Thyroid gland (tissue), 4 donors: ENCODE measurements at regions not wholly inside any gene's neighbourhood (a gene's known extent, or its start where the extent isn't known, plus 50 kb on each side); places are given as distances from the start of the nearest gene placed in this dataset.

Experiments
- DNase-seq, 2 donors: peaks; one replicate each; pipeline ENCODE4 v3.0.0-alpha.2; 2019
- H3K27ac ChIP-seq, 3 donors: fragments of 200-600 bp; sonication (generic); 1 replicate in 2 of 3; 2 replicates in 1 of 3; pipeline ENCODE4 v1.5.1; 2016 to 2019; ENCODE audit warnings: mild to moderate bottlenecking in 1 of 3, moderate library complexity in 1 of 3
- H3K27me3 ChIP-seq: fragments of 200-600 bp; sonication (generic); one replicate; pipeline ENCODE4 v1.5.1; 2019
- H3K36me3 ChIP-seq, 2 donors: fragments of 200-600 bp; sonication (generic); one replicate each; pipeline ENCODE4 v1.5.1; 2016 to 2019
- H3K4me1 ChIP-seq, 2 donors: fragments of 200-600 bp; sonication (generic); one replicate each; pipeline ENCODE4 v1.5.1; 2017 to 2019
- H3K4me3 ChIP-seq, 3 donors: fragments of 200-600 bp; sonication (generic); replicated peaks in 1 of 3; 1 replicate in 2 of 3; 2 replicates in 1 of 3; pipeline ENCODE4 v1.5.1; 2016; ENCODE audit warnings: mild to moderate bottlenecking in 1 of 3
- H3K9me3 ChIP-seq: fragments of 200-600 bp; sonication (generic); one replicate; pipeline ENCODE4 v1.5.1; 2017
- POLR2A ChIP-seq, 2 donors: fragments of 450-650 bp; IDR thresholded peaks; one replicate each; pipeline ENCODE4 v1.6.1; 2017; ENCODE audit warnings: antibody characterized with exemption in 2 of 2, mild to moderate bottlenecking in 2 of 2, moderate library complexity in 1 of 2
- WGBS, 2 donors: methylation state at CpG; one replicate each; pipeline ENCODE4 v1.1.5; 2017; 5-methylcytosine and 5-hydroxymethylcytosine counted together
- intact Hi-C: fragments of 100-400 bp; cut with DNase I; formaldehyde crosslinking; loops from one replicate; pipeline ENCODE4 v1.15.1; 2023
- TF ChIP-seq, protein P1 (sequence below), 6 experiments: fragments of 200-600 bp in 3 of 6; fragments of 450-650 bp in 3 of 6; sonication (generic) in 3 of 6; IDR thresholded peaks; one replicate each; pipeline ENCODE4 v1.5.1; 2016 to 2019; ENCODE audit warnings: antibody characterized with exemption in 6 of 6, mild to moderate bottlenecking in 2 of 6, inconsistent platforms in 1 of 6, moderate library complexity in 1 of 6

DNA sequence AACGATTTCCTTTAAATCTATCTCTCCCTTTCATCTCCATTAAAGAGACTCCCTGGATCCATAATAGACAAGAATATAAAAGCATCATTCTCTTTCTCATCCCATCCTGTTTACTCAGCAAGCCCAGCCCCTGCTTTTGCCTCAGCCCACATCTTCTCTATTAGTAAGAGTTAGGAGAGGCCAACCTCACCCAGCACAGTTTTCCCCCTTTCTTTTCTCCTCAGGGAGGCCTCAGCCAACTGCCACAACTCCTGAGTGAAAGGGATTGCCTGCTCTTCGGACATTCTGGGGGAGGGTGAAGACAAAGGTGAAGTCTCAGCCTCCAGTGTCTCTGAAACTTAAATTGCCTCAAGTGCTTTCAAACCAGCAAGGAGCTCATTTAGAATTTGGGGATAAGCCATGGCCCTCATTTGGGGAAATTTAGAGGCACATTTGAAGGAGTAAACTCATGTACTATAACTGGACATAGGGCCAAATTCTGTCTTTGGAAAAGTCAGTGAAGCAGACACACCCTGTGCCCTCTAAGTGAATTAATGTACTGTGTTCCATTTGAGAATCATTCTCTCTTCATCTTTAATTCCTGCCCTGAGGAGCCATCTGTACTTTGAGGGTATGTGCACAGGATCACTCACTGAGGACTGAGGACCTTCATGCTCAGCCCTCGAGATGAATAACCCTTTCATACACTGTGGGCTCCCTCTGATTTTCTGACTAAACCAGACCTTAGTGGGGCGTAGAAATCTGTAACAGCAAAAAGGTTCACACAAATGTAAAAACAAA is 82.5 kb downstream of the SOX2 start:
- Histone ChIP-seq H3K9me3 (no peaks in the 10 kb centered on the region), H3K4me1 (no peaks in the 10 kb centered on the region), H3K27me3 (no peaks in the 10 kb centered on the region), H3K27ac (no peak overlapping the region), H3K36me3 (no peaks in the 10 kb centered on the region), H3K4me3 (no peak overlapping the region)
- TF ChIP-seq, protein P1, sequence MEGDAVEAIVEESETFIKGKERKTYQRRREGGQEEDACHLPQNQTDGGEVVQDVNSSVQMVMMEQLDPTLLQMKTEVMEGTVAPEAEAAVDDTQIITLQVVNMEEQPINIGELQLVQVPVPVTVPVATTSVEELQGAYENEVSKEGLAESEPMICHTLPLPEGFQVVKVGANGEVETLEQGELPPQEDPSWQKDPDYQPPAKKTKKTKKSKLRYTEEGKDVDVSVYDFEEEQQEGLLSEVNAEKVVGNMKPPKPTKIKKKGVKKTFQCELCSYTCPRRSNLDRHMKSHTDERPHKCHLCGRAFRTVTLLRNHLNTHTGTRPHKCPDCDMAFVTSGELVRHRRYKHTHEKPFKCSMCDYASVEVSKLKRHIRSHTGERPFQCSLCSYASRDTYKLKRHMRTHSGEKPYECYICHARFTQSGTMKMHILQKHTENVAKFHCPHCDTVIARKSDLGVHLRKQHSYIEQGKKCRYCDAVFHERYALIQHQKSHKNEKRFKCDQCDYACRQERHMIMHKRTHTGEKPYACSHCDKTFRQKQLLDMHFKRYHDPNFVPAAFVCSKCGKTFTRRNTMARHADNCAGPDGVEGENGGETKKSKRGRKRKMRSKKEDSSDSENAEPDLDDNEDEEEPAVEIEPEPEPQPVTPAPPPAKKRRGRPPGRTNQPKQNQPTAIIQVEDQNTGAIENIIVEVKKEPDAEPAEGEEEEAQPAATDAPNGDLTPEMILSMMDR (IDR thresholded peaks at IDR 0.05) = no peak
- TF ChIP-seq POLR2A (IDR thresholded peaks at IDR 0.05) = no peak
- intact Hi-C loops = no loop called here
- 60 to 72% methylated on average over 4 of the region's 4 CpGs for WGBS, 2 donors
- DNase-seq = no peak

DNA sequence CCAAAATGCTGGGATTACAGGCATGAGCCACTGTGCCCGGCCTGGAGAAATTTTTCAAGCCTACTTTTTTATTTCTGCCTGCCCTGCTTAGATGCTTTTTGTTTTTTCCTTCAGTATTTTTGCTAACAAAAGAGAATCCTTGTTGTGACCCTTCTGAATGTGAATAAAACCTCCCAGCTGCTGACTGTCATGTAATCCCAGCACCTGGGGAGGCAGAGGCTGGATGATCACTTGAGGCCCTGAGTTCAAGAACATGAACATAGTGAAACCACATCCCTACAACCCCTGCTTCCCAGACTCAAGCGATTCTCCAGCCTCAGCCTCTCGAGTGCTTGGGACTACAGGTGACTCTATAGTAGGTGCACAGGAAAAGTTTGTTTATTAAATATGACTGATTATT is 84.9 kb downstream of the SOX2 start:
- Histone ChIP-seq H3K27me3 (no peaks in the 10 kb centered on the region), H3K4me1 (no peaks in the 10 kb centered on the region), H3K9me3 (no peaks in the 10 kb centered on the region), H3K36me3 (no peaks in the 10 kb centered on the region), H3K27ac (no peak overlapping the region), H3K4me3 (no peak overlapping the region)
- 80 to 83% methylated on average over 3 of the region's 3 CpGs for WGBS, 2 donors
- intact Hi-C loops = no loop called here
- DNase-seq = no peak
- TF ChIP-seq POLR2A (IDR thresholded peaks at IDR 0.05) = no peak
- TF ChIP-seq, protein P1 (IDR thresholded peaks at IDR 0.05) = no peak

DNA sequence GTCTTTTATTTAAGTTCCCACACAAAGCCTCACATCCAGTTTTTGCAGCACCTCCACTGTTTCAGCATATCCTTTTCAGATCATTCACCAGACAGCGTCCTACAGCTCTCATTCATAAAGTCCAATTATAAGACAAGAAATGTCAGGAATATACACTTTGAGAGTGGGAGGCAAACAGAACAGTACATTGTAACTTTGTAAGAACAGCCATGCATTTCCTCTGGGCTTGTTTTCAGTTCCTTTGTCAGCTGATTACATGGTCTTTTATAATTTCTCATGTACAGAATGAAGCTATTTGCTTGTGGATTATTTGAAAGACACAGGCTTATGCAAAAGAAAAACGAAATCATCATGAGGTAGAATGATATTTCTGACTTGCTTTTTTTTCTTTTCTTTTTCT is 85.7 kb downstream of the SOX2 start:
- intact Hi-C loops = no loop called here
- H3K27ac ChIP-seq = no peak overlapping the region
- no peaks in the 10 kb centered on the region for H3K9me3 ChIP-seq
- no peaks in the 10 kb centered on the region for H3K36me3 ChIP-seq
- no peak overlapping the region for H3K4me3 ChIP-seq
- 72 to 74% methylated on average over 2 of the region's 2 CpGs for WGBS, 2 donors
- H3K27me3 ChIP-seq = no peaks in the 10 kb centered on the region
- no peak for DNase-seq
- TF ChIP-seq POLR2A (IDR thresholded peaks at IDR 0.05) = no peak
- TF ChIP-seq, protein P1 (IDR thresholded peaks at IDR 0.05) = no peak
- no peaks in the 10 kb centered on the region for H3K4me1 ChIP-seq

DNA sequence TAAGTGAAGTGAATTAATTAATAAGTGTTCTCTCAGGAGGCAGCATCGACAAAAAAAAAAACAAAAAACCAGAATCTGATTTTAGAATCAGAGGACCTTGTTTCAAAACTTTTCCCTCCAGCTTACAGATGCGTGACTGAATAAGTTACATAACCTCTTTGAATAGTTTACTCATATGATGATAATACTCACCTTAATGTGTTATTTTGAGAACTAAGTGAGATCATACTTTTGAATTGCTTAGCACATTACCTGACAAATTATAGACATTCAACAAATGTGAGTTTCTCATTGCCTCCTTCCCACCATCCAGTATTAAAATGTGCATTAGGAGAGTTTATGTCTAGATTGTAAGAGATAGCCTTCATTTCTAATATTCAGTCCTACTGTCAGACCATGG is 94.0 kb downstream of the SOX2 start:
- no peaks in the 10 kb centered on the region for H3K27me3 ChIP-seq
- H3K9me3 ChIP-seq = no peaks in the 10 kb centered on the region
- H3K27ac ChIP-seq = no peak overlapping the region
- no peaks in the 10 kb centered on the region for H3K36me3 ChIP-seq
- intact Hi-C loops = no loop called here
- DNase-seq = no peak
- 76 to 83% methylated on average over 2 of the region's 2 CpGs for WGBS, 2 donors
- H3K4me1 ChIP-seq = no peaks in the 10 kb centered on the region
- TF ChIP-seq, protein P1 (IDR thresholded peaks at IDR 0.05) = no peak
- no peak for TF ChIP-seq POLR2A (IDR thresholded peaks at IDR 0.05)
- no peak overlapping the region for H3K4me3 ChIP-seq

DNA sequence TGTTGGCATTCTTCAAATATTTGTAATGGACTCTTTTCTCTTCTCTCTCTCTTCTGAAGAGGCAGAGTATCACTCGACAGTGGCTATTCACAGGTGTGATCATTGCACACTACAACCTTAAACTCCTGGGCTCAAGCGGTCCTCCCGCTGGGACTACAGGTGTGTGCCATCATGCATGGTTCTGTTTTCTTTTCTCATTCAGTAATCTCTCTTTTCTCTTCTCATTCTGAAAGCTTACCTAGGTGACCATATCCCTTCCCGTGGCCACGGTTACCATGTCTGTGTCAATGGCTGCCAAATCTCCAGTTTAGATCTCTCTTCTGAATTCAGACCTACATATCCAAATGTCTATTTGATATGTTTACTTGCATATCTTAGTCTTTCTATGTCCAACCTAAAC is 96.3 kb downstream of the SOX2 start:
- TF ChIP-seq, protein P1 (IDR thresholded peaks at IDR 0.05) = no peak
- no peak for TF ChIP-seq POLR2A (IDR thresholded peaks at IDR 0.05)
- Histone ChIP-seq H3K9me3 (no peaks in the 10 kb centered on the region), H3K4me1 (no peaks in the 10 kb centered on the region), H3K4me3 (no peak overlapping the region), H3K27ac (no peak overlapping the region), H3K27me3 (no peaks in the 10 kb centered on the region), H3K36me3 (no peaks in the 10 kb centered on the region)
- 48 to 51% methylated on average over 5 of the region's 5 CpGs for WGBS, 2 donors
- intact Hi-C loops = no loop called here
- DNase-seq = peak in 1 of 2 donors; percentile 3
